ENCODE measurements at regions not wholly inside any gene's neighbourhood (a gene's known extent, or its start where the extent isn't known, plus 50 kb on each side); places are given as distances from the start of the nearest gene placed in this dataset.

GRCh38 chr21:19850157-19850556, 1148.1 kb upstream of the NCAM2 start:
- no peak for TF ChIP-seq GATA2 (IDR thresholded peaks at IDR 0.05; ENCODE audit: insufficient read depth, insufficient read length, low read depth, low read length)
- no peak for TF ChIP-seq POLR2AphosphoS5 (IDR thresholded peaks at IDR 0.05; ENCODE audit: insufficient read depth, low read depth, low read length)
- no peak for TF ChIP-seq CTCF (IDR thresholded peaks at IDR 0.05; ENCODE audit: extremely low read depth in 1 of 2, insufficient read depth in 1 of 2, low read depth in 1 of 2, low read length in 2 of 2)
- TF ChIP-seq MAX (IDR thresholded peaks at IDR 0.05; ENCODE audit: insufficient read depth, insufficient read length), result no peak
- no peak for TF ChIP-seq MYC (IDR thresholded peaks at IDR 0.05; ENCODE audit: low read depth, low read length)
- no peak for TF ChIP-seq POLR2A (IDR thresholded peaks at IDR 0.05; ENCODE audit: low read depth, low read length)

Data from endothelial cell of umbilical vein (primary cell).